Vagina (tissue), 2 donors: ENCODE measurements at regions not wholly inside any gene's neighbourhood (a gene's known extent, or its start where the extent isn't known, plus 50 kb on each side); places are given as distances from the start of the nearest gene placed in this dataset.

Source experiments
- CTCF ChIP-seq, 3 experiments: fragments of 450-650 bp in 2 of 3; fragments of 200-600 bp in 1 of 3; sonication (generic) in 1 of 3; IDR thresholded peaks; one replicate each; pipeline ENCODE4 v1.5.1; 2017 to 2019; ENCODE audit warnings: antibody characterized with exemption in 3 of 3, mild to moderate bottlenecking in 2 of 3, moderate library complexity in 2 of 3
- POLR2AphosphoS5 ChIP-seq, 2 donors: sonication (generic); formaldehyde crosslinking; IDR thresholded peaks; one replicate each; pipeline ENCODE4 v1.9.0; 2017; ENCODE audit warnings: antibody characterized with exemption in 2 of 2, mild to moderate bottlenecking in 2 of 2, low read depth in 1 of 2; ENCODE audit not compliant: insufficient read depth in 1 of 2

GRCh38 chr22:35205961-35206360 lies 51.3 kb upstream of the HMGXB4 start:
- TF ChIP-seq CTCF (IDR thresholded peaks at IDR 0.05) (no peak), POLR2AphosphoS5 (IDR thresholded peaks at IDR 0.05; ENCODE audit: insufficient read depth in 1 of 2, low read depth in 1 of 2) (no peak)
